Smooth muscle cell (in vitro differentiated cells): ENCODE measurements at regions not wholly inside any gene's neighbourhood (a gene's known extent, or its start where the extent isn't known, plus 50 kb on each side); places are given as distances from the start of the nearest gene placed in this dataset.

ENCODE experiments used
- DNase-seq: peaks from one replicate; lab custom pipeline; 2025; ENCODE audit not compliant: unreplicated experiment; lab: John Stamatoyannopoulos, UW
- H2AFZ ChIP-seq: fragments of 200-600 bp; sonication (generic); 2 replicates; pipeline ENCODE4 v1.6.0; 2016; ENCODE audit warnings: antibody characterized with exemption, low read depth, mild to moderate bottlenecking
- H3F3A ChIP-seq: fragments of 200-600 bp; sonication (generic); 2 replicates; pipeline ENCODE4 v1.6.0; 2017; ENCODE audit warnings: antibody characterized with exemption, low read depth
- H3K27ac ChIP-seq: fragments of 200-600 bp; sonication (generic); 2 replicates; pipeline ENCODE4 v1.5.1; 2016; ENCODE audit warnings: low read depth, mild to moderate bottlenecking
- H3K27me3 ChIP-seq: fragments of 200-600 bp; sonication (generic); 2 replicates; pipeline ENCODE4 v1.6.1; 2016; ENCODE audit warnings: low read depth, mild to moderate bottlenecking
- H3K36me3 ChIP-seq: fragments of 200-600 bp; sonication (generic); 2 replicates; pipeline ENCODE4 v1.5.1; 2016; ENCODE audit warnings: low read depth
- H3K4me1 ChIP-seq: fragments of 200-600 bp; sonication (generic); 2 replicates; pipeline ENCODE4 v1.5.1; 2016; ENCODE audit warnings: low read depth
- H3K4me2 ChIP-seq: fragments of 200-600 bp; sonication (generic); 2 replicates; pipeline ENCODE4 v1.6.0; 2016; ENCODE audit warnings: mild to moderate bottlenecking
- H3K4me3 ChIP-seq: fragments of 200-600 bp; sonication (generic); 2 replicates; pipeline ENCODE4 v1.5.1; 2016; ENCODE audit warnings: mild to moderate bottlenecking
- H3K79me2 ChIP-seq: fragments of 200-600 bp; sonication (generic); 2 replicates; pipeline ENCODE4 v1.6.0; 2016; ENCODE audit warnings: low read depth, mild to moderate bottlenecking
- H3K9ac ChIP-seq: fragments of 200-600 bp; sonication (generic); 2 replicates; pipeline ENCODE4 v1.6.0; 2016; ENCODE audit warnings: low read depth
- H3K9me3 ChIP-seq: fragments of 200-600 bp; sonication (generic); replicated peaks from 2 replicates; pipeline ENCODE4 v1.5.1; 2016; ENCODE audit warnings: low read depth
- H4K20me1 ChIP-seq: fragments of 200-600 bp; sonication (generic); 2 replicates; pipeline ENCODE4 v1.6.0; 2016; ENCODE audit warnings: low read depth
- CTCF ChIP-seq: fragments of 200-600 bp; sonication (generic); IDR thresholded peaks from 2 replicates; pipeline ENCODE4 v1.5.1; 2017; ENCODE audit warnings: borderline replicate concordance, mild to moderate bottlenecking, antibody characterized with exemption; ENCODE audit not compliant: insufficient read depth, poor library complexity, severe bottlenecking
- WGBS: methylation state at CpG from one replicate; pipeline ENCODE4 v1.1.7; 2016; ENCODE audit warnings: low lambda C conversion rate; 5-methylcytosine and 5-hydroxymethylcytosine counted together

- H2AFZ ChIP-seq, result no peak overlapping the region
- no peak for TF ChIP-seq CTCF
- H3K27ac ChIP-seq, result no peak overlapping the region
- no peak for DNase-seq
- no peaks in the 10 kb centered on the region for H3F3A ChIP-seq
- H3K79me2 ChIP-seq, result no peaks in the 10 kb centered on the region
- WGBS, result 90% methylated on average over 5 of the region's 5 CpGs
- H3K9me3 ChIP-seq, result peaks cover 3% of the 10 kb centered on the region
- H3K4me1 ChIP-seq, result no peaks in the 10 kb centered on the region
- H3K36me3 ChIP-seq, result no peaks in the 10 kb centered on the region
- no peaks in the 10 kb centered on the region for H4K20me1 ChIP-seq
- no peak overlapping the region for H3K4me2 ChIP-seq
- H3K9ac ChIP-seq, result no peak overlapping the region
- no peaks in the 10 kb centered on the region for H3K27me3 ChIP-seq
- H3K4me3 ChIP-seq, result no peak overlapping the region
These were observed 159.2 kb upstream of the XYLT1 start for GRCh38 chr16:17629936-17630335.

GRCh38 chr16:17628983-17629382, 158.2 kb upstream of the XYLT1 start:
- WGBS, result 38% methylated on average over 1 of the region's 1 CpG
- Histone ChIP-seq H2AFZ (no peak overlapping the region), H3K79me2 (no peaks in the 10 kb centered on the region), H4K20me1 (no peaks in the 10 kb centered on the region), H3K4me3 (no peak overlapping the region), H3K27ac (no peak overlapping the region), H3F3A (no peaks in the 10 kb centered on the region), H3K9ac (no peak overlapping the region), H3K36me3 (no peaks in the 10 kb centered on the region), H3K4me1 (no peaks in the 10 kb centered on the region), H3K9me3 (peaks cover 3% of the 10 kb centered on the region), H3K4me2 (no peak overlapping the region), H3K27me3 (no peaks in the 10 kb centered on the region)
- no peak for DNase-seq
- no peak for TF ChIP-seq CTCF

GRCh38 chr16:17622366-17622765, 151.6 kb upstream of the XYLT1 start:
- H3F3A ChIP-seq, result no peaks in the 10 kb centered on the region
- 69% methylated on average over 3 of the region's 3 CpGs for WGBS

More at GRCh38 chr16:17622366-17622765, 151.6 kb upstream of the XYLT1 start:
- H3K4me1 ChIP-seq, result no peaks in the 10 kb centered on the region
- peaks cover 3% of the 10 kb centered on the region for H3K9me3 ChIP-seq
- DNase-seq, result no peak
- H3K4me3 ChIP-seq, result no peak overlapping the region
- H4K20me1 ChIP-seq, result no peaks in the 10 kb centered on the region
- H2AFZ ChIP-seq, result no peak overlapping the region
- no peaks in the 10 kb centered on the region for H3K36me3 ChIP-seq
- no peaks in the 10 kb centered on the region for H3K79me2 ChIP-seq
- no peak overlapping the region for H3K27ac ChIP-seq
- H3K9ac ChIP-seq, result no peak overlapping the region
- TF ChIP-seq CTCF, result no peak
- H3K27me3 ChIP-seq, result no peaks in the 10 kb centered on the region
- H3K4me2 ChIP-seq, result no peak overlapping the region
